WTC11 (cell line): ENCODE measurements at regions not wholly inside any gene's neighbourhood (a gene's known extent, or its start where the extent isn't known, plus 50 kb on each side); places are given as distances from the start of the nearest gene placed in this dataset.
"Not testable (repeated sequence)": the region's sequence is repeated elsewhere in the genome, so short reads cannot be mapped to it uniquely, and the experiment has no call there.

Experiments
- ESRRA ChIP-seq: sonication (generic); formaldehyde crosslinking; IDR thresholded peaks from 2 replicates; pipeline ENCODE4 v1.8.1; 2022; ENCODE audit warnings: mild to moderate bottlenecking, missing genetic modification reagents, borderline replicate concordance
- ETV6 ChIP-seq: sonication (generic); formaldehyde crosslinking; IDR thresholded peaks from 2 replicates; pipeline ENCODE4 v1.8.1; 2022; ENCODE audit warnings: mild to moderate bottlenecking, missing genetic modification reagents
- NFE2L1 ChIP-seq: sonication (generic); formaldehyde crosslinking; IDR thresholded peaks from 2 replicates; pipeline ENCODE4 v1.8.1; 2023; ENCODE audit warnings: missing genetic modification reagents
- NR2C2 ChIP-seq: sonication (generic); formaldehyde crosslinking; IDR thresholded peaks from 2 replicates; pipeline ENCODE4 v1.8.0; 2022; ENCODE audit warnings: mild to moderate bottlenecking, missing genetic modification reagents
- PRRX2 ChIP-seq: fragments of 250-450 bp; sonication (Bioruptor Pico); IDR thresholded peaks from 2 replicates; pipeline ENCODE4 v1.8.0; 2021; ENCODE audit warnings: mild to moderate bottlenecking
- TP53 ChIP-seq: sonication (generic); formaldehyde crosslinking; IDR thresholded peaks from 2 replicates; pipeline ENCODE4 v1.8.1; 2023; ENCODE audit warnings: mild to moderate bottlenecking, missing genetic modification reagents
- TF ChIP-seq, protein P1 (sequence below): fragments of 200-600 bp; IDR thresholded peaks from 2 replicates; pipeline ENCODE4 v1.8.0; 2022; ENCODE audit warnings: antibody characterized with exemption
- TF ChIP-seq, protein P2 (sequence below): sonication (generic); formaldehyde crosslinking; IDR thresholded peaks from 2 replicates; pipeline ENCODE4 v1.8.0; 2023; ENCODE audit warnings: missing genetic modification reagents
- TF ChIP-seq, protein P3 (sequence below): sonication (generic); formaldehyde crosslinking; IDR thresholded peaks from 2 replicates; pipeline ENCODE4 v1.8.1; 2023; ENCODE audit warnings: mild to moderate bottlenecking, missing genetic modification reagents, moderate library complexity
- TF ChIP-seq, protein P4 (sequence below): sonication (generic); formaldehyde crosslinking; IDR thresholded peaks from 2 replicates; pipeline ENCODE4 v1.8.1; 2023; ENCODE audit warnings: mild to moderate bottlenecking, moderate library complexity, missing genetic modification reagents
- TF ChIP-seq, protein P5 (sequence below): sonication (generic); formaldehyde crosslinking; IDR thresholded peaks from 2 replicates; pipeline ENCODE4 v1.8.1; 2023; ENCODE audit warnings: mild to moderate bottlenecking, missing genetic modification reagents, moderate library complexity
- TF ChIP-seq, protein P6 (sequence below): sonication (generic); formaldehyde crosslinking; conservative IDR thresholded peaks from 2 replicates; pipeline ENCODE4 v1.8.1; 2022; ENCODE audit warnings: mild to moderate bottlenecking, missing genetic modification reagents

DNA sequence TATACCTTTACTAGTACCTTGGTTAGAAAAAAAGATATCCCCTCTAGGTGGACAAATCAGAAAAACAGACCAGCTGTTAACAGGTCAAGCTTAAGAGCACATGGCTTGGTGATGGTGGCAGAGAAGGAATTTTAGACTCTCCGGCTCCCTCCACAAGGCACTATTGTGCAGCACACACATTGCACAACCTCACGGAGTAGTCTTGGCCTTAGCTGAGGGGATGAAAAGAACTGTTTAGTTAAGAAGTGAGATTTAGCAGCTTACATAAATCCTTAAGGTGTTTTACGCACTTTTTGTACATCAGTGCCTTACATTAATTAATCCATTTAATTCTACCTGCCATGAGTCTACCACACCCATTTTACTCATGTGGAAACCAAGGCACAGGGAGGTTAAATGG lies 71.2 kb upstream of the BDP1 start:
- TF ChIP-seq, protein P1, sequence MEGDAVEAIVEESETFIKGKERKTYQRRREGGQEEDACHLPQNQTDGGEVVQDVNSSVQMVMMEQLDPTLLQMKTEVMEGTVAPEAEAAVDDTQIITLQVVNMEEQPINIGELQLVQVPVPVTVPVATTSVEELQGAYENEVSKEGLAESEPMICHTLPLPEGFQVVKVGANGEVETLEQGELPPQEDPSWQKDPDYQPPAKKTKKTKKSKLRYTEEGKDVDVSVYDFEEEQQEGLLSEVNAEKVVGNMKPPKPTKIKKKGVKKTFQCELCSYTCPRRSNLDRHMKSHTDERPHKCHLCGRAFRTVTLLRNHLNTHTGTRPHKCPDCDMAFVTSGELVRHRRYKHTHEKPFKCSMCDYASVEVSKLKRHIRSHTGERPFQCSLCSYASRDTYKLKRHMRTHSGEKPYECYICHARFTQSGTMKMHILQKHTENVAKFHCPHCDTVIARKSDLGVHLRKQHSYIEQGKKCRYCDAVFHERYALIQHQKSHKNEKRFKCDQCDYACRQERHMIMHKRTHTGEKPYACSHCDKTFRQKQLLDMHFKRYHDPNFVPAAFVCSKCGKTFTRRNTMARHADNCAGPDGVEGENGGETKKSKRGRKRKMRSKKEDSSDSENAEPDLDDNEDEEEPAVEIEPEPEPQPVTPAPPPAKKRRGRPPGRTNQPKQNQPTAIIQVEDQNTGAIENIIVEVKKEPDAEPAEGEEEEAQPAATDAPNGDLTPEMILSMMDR, result not testable (repeated sequence)
- TF ChIP-seq, protein P2, sequence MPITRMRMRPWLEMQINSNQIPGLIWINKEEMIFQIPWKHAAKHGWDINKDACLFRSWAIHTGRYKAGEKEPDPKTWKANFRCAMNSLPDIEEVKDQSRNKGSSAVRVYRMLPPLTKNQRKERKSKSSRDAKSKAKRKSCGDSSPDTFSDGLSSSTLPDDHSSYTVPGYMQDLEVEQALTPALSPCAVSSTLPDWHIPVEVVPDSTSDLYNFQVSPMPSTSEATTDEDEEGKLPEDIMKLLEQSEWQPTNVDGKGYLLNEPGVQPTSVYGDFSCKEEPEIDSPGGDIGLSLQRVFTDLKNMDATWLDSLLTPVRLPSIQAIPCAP (CRISPR knock-in tag), result not testable (repeated sequence)
- TF ChIP-seq ETV6 (CRISPR knock-in tag); PRRX2 (CRISPR knock-in tag); NFE2L1; ESRRA (CRISPR knock-in tag); TP53 (CRISPR knock-in tag); NR2C2 (CRISPR knock-in tag): not testable (repeated sequence)
- TF ChIP-seq, protein P3, sequence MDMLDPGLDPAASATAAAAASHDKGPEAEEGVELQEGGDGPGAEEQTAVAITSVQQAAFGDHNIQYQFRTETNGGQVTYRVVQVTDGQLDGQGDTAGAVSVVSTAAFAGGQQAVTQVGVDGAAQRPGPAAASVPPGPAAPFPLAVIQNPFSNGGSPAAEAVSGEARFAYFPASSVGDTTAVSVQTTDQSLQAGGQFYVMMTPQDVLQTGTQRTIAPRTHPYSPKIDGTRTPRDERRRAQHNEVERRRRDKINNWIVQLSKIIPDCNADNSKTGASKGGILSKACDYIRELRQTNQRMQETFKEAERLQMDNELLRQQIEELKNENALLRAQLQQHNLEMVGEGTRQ, result not testable (repeated sequence)
- TF ChIP-seq, protein P4, sequence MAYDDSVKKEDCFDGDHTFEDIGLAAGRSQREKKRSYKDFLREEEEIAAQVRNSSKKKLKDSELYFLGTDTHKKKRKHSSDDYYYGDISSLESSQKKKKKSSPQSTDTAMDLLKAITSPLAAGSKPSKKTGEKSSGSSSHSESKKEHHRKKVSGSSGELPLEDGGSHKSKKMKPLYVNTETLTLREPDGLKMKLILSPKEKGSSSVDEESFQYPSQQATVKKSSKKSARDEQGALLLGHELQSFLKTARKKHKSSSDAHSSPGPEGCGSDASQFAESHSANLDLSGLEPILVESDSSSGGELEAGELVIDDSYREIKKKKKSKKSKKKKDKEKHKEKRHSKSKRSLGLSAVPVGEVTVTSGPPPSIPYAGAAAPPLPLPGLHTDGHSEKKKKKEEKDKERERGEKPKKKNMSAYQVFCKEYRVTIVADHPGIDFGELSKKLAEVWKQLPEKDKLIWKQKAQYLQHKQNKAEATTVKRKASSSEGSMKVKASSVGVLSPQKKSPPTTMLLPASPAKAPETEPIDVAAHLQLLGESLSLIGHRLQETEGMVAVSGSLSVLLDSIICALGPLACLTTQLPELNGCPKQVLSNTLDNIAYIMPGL (CRISPR knock-in tag), result not testable (repeated sequence)
- TF ChIP-seq, protein P5, sequence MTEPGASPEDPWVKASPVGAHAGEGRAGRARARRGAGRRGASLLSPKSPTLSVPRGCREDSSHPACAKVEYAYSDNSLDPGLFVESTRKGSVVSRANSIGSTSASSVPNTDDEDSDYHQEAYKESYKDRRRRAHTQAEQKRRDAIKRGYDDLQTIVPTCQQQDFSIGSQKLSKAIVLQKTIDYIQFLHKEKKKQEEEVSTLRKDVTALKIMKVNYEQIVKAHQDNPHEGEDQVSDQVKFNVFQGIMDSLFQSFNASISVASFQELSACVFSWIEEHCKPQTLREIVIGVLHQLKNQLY (CRISPR knock-in tag), result not testable (repeated sequence)
- TF ChIP-seq, protein P6, sequence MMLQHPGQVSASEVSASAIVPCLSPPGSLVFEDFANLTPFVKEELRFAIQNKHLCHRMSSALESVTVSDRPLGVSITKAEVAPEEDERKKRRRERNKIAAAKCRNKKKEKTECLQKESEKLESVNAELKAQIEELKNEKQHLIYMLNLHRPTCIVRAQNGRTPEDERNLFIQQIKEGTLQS (CRISPR knock-in tag), result not testable (repeated sequence)
